Brain pericyte (primary cell): ENCODE measurements at regions not wholly inside any gene's neighbourhood (a gene's known extent, or its start where the extent isn't known, plus 50 kb on each side); places are given as distances from the start of the nearest gene placed in this dataset.
"Not testable (repeated sequence)": the region's sequence is repeated elsewhere in the genome, so short reads cannot be mapped to it uniquely, and the experiment has no call there.

ENCODE experiments used
- DNase-seq: peaks from one replicate; pipeline ENCODE4 v3.0.0-alpha.2; 2012; ENCODE audit warnings: low read depth, low spot score

GRCh38 chr3:166360720-166361119 is 523.5 kb upstream of the BCHE start:
- DNase-seq: no peak

GRCh38 chr3:166351461-166351860 is 514.2 kb upstream of the BCHE start:
- no peak for DNase-seq

GRCh38 chr3:166340604-166341266 is 503.5 kb upstream of the BCHE start:
- no peak for DNase-seq

GRCh38 chr3:166324401-166324800 is 487.2 kb upstream of the BCHE start:
- DNase-seq: no peak

GRCh38 chr3:166322391-166322790 is 485.2 kb upstream of the BCHE start:
- DNase-seq: no peak

GRCh38 chr3:166307756-166308350 is 470.6 kb upstream of the BCHE start:
- DNase-seq: no peak

GRCh38 chr3:166304584-166304983 is 467.4 kb upstream of the BCHE start:
- no peak for DNase-seq

- DNase-seq: no peak
Measured at GRCh38 chr3:166303681-166304080, 466.5 kb upstream of the BCHE start.

GRCh38 chr3:166302331-166302730 is 465.1 kb upstream of the BCHE start:
- DNase-seq: no peak

- no peak for DNase-seq
Measured at GRCh38 chr3:166296179-166296783, 459.1 kb upstream of the BCHE start.

- DNase-seq: no peak
Measured at GRCh38 chr3:166291186-166291955, 454.1 kb upstream of the BCHE start.

- no peak for DNase-seq
Measured at GRCh38 chr3:166285001-166285400, 447.8 kb upstream of the BCHE start.

- peak; percentile 2 for DNase-seq
Measured at GRCh38 chr3:166283840-166284239, 446.6 kb upstream of the BCHE start.

GRCh38 chr3:166282931-166283330 is 445.7 kb upstream of the BCHE start:
- DNase-seq: no peak

GRCh38 chr3:166279636-166280035 is 442.4 kb upstream of the BCHE start:
- DNase-seq: no peak

GRCh38 chr3:166275024-166275390 is 437.8 kb upstream of the BCHE start:
- no peak for DNase-seq

GRCh38 chr3:166274351-166275023 is 437.3 kb upstream of the BCHE start:
- DNase-seq: no peak

GRCh38 chr3:166270429-166270828 is 433.2 kb upstream of the BCHE start:
- no peak for DNase-seq

- DNase-seq: no peak
Measured at GRCh38 chr3:166265153-166265552, 427.9 kb upstream of the BCHE start.

- no peak for DNase-seq
Measured at GRCh38 chr3:166263460-166263859, 426.2 kb upstream of the BCHE start.

- DNase-seq: not testable (repeated sequence)
Measured at GRCh38 chr3:166258293-166258850, 421.1 kb upstream of the BCHE start.

GRCh38 chr3:166257715-166258114 is 420.5 kb upstream of the BCHE start:
- DNase-seq: no peak
